Right ventricle myocardium superior (tissue), 1 donor: ENCODE measurements at regions not wholly inside any gene's neighbourhood (a gene's known extent, or its start where the extent isn't known, plus 50 kb on each side); places are given as distances from the start of the nearest gene placed in this dataset.
A peak's percentile ranks its signal among the peaks of the same experiment; 100 is the strongest.

ENCODE experiments used
- ATAC-seq: fragments of 200-7000 bp; cut with Tn5 transposase; one replicate; pipeline ENCODE4 v1.9.1; 2020; ENCODE audit warnings: mild to moderate bottlenecking; ENCODE audit not compliant: poor library complexity
- DNase-seq: peaks from one replicate; pipeline ENCODE4 v3.0.0-alpha.2; 2020
- intact Hi-C: fragments of 100-400 bp; cut with DNase I; formaldehyde crosslinking; loops from one replicate; pipeline ENCODE4 v1.11.2; 2022
- donor health status: DM: no; HTN: yes; CAD: no; lungs with severe emphysema.

DNA sequence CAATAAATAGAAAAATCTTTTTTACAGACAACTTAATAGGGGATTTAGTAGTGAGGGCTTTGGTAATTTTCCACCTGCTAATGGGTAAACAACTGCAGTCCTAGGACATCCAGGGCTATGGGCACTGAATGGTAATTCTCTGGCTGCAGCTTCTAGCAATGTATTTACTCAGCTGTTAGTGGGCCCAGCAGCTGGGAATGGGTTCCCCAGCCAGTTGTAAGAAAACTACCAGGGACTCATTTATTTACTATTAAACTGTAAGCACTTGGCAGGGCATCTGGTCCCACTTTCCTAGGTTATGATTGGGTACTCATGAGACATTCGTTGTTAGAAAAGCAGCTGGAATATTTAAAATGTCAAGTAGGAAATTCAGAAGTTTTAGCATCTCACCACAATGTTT lies 363.8 kb upstream of the TRIB2 start:
- DNase-seq: no peak
- intact Hi-C loops: no loop called here
- no peak for ATAC-seq

DNA sequence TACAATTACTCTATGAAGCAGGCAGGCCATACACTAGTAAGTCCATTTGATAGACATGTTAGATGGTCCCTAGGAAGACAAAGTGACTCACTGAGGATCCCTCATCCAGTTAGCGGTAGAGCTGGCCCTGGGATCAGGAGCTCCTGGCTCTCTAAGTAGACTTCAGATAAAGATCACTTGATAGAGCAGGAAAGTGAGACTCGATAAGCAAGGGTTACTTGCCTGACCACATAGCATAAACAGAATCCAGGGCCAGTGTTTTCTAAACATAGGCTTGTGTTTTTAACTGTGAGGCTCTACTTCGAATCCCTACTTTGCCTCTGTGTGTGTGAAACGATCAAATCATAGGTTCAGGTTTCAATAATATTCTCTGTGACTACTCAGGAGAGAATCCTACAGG lies 355.2 kb upstream of the TRIB2 start:
- intact Hi-C loops: no loop called here
- ATAC-seq (no peak), DNase-seq (no peak)

DNA sequence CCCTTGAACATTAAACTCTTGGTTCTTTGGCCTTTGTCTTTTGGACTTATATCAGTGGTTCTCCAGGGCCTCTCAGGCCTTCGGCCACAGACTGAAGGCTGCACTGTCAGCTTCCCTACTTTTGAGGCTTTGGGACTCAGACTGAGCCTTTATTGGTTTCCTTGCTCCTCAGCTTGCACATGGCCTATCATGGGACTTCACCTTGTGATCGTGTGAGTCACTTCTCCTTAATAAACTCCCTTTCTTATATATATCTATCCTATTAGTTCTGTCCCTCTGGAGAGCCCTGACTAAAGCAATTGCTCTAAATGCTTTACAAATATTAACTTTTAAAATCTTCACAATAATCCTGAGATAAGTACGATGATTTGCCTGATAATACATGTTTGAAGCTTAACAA lies 353.6 kb upstream of the TRIB2 start:
- DNase-seq (no peak), ATAC-seq (no peak)
- intact Hi-C loops: no loop called here

DNA sequence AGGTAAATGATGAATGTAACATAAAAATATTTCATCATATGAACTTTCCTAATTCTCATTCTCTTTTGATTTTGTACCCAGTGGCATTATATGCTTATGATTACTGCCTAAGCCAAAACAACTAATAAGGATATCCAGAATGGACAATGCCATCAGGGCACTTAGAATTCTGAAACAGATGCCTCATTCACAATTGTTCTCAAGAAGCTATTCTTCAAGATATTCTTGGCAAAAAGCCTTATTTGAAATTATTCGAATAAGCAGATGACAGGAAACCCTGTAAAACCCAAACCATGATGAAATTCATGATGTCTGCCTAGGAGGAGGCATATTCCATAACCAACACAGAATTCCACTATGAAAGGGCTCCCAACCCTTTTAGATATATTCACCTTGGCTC lies 353.2 kb upstream of the TRIB2 start:
- intact Hi-C loops: no loop called here
- no peak for DNase-seq
- no peak for ATAC-seq

DNA sequence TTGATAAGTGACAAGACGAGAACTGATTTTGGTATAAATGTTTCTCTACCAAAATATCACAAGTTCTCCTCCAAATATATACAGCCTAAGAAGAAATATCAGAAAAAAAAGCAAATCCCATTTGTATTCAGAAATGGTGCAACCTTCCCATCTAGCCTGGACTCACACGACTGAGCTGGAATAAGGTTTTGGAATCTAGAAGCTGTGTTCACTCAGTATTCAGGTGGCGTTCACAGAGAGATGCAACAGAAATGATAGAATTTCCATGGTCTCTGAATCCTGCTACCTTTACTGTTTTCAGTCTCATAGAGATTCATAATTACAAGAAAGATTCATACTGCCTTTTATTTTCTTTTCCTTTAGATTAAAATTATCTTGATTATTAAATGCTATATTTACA lies 347.2 kb upstream of the TRIB2 start:
- ATAC-seq (no peak), DNase-seq (no peak)
- intact Hi-C loops: no loop called here

DNA sequence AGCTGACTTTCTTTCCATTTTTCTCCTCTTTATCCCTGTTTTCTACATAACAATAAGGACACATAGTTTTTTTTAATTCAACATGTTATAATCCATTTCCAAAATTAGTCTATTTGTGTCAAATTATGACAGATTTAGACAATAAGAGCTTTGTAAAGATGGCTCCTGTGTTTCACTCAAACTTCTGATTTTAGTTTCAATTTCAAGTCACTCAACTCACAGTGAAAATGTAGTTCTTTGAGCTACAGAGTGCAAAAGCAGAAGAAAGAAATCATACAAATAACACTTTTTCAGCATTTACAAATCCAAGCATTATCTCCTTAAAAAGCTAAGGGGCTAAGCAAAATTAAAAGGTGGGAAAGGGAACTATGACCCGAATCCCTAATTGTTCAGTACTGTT lies 340.7 kb upstream of the TRIB2 start:
- no peak for DNase-seq

DNA sequence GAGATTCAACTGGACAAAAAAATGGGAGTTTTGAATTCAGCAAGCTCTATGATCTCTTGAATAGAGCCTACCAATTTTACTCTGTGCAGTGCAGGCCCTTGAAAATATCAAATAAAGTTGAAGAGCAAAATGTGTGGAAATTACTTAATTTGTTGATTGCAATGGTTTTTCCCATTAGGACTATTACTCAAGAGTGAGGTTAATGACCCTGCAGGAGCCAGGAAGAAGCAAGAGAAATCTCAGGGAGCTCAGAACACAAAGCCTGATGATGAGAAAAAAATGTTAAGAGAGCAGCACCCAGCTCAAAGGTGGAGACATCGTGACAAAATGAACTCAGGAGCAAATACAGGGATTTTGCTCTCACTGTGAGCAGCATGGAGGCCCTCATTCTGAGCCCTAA lies 337.6 kb upstream of the TRIB2 start:
- intact Hi-C loops: no loop called here
- ATAC-seq (no peak), DNase-seq (no peak)

More for the DNA sequence above, 340.7 kb upstream of the TRIB2 start:
- intact Hi-C loops: no loop called here
- no peak for ATAC-seq

DNA sequence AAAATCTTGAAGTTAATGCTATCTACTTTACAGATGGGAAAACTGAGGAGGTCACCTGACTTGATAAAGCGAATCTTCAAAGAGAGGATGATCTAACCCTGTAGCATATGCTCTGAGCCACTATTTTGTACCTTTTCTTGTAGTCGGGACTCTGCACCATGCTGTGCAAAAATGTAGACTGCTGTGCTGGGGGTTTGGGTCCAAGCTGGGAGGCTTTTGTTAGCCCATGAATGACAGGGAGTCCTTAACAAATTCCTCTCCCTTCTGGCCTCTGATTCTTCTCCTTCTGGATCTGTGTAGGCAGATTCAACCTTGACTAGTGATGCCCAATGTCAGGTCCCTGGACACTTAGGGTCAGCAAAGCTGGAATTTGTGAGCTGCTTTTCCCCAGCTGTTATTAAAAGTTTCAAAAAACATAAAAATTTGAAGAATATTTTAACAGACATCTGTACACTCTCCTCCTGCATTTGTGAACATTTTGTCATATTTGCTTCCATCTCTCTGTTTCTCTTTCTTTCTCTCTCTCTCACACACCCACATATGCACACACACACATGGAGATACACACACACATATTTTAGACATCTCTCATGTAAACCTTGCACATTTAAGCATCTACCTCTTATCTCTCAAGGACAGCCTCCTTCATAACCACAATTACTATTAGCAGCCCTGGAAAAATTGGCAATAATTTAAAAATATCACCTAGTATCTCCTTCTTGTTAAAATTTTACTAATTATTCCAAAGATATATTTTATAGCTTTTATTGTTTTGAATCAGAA lies 335.0 kb upstream of the TRIB2 start:
- DNase-seq: no peak
- no peak for ATAC-seq
- intact Hi-C loops: no loop called here

DNA sequence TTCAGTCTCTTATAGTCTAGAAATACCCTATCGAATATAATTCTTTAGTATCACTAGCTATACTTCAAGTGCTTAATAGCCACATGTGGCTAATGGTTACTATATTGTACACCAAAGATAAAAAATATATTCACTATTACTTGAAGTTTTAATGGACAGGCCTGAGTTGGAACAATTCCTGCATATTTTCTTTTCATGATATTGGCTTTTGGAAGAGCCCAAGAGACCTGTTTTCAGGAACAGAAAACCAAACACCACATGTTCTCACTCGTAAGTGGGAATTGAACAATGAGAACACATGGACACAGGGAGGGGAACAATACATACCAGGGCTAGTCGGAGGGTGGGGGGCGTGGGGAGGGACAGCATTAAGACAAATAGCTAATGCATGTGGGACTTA lies 334.4 kb upstream of the TRIB2 start:
- intact Hi-C loops: no loop called here
- DNase-seq (no peak), ATAC-seq (no peak)

DNA sequence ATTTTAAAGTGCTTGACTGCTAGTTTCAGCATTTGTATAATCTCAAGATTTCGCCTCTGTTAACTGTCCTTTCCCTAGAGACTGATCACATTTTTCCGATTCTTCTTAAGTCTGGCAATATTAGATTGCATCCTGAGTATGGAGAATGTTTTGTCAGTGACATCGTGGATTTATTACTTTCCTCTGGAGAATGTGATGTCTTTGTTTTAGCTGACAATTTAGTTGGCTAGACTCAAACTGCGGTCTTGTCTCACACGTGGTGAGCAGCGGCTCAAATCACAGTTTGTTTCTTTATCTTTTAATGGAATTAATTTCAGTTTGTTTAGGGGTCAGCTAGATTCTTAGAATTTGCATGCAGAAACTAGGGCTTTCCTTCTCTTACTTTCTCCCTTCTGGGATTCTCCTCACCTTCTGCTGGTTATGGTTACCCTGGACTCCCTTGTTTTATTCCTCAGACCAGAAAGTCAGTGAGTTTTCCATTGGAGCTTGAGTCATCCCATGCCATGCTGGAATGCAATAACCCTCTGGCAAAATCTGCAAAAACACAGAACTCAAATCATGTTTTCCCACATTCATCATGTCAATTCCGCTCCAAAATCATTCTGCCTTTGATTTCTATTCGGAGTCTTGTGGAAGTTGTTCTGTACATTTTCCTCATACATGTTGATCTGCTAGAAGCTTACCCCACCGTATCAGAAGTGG lies 327.2 kb upstream of the TRIB2 start:
- DNase-seq (no peak), ATAC-seq (no peak)
- intact Hi-C loops: no loop called here

DNA sequence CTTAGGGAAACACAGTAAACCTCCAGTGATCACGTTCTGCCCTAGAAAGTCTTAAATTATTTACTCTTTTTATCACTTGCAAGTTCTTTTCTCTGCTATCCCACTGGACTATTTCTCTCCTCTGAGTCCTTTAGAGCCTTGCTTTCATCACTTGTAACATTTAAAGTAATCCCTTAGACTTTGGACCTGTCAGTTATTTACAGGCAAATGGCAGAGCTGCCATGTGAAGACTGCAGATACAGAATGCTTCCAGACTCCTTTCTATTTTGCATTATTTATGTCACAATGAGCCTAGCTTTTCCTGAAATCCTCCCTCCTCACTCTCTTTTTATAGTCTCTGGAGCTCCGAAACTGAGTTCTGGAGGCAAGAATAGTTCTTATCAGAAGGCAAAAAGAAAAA lies 325.6 kb upstream of the TRIB2 start:
- no peak for ATAC-seq
- no peak for DNase-seq
- intact Hi-C loops: no loop called here

DNA sequence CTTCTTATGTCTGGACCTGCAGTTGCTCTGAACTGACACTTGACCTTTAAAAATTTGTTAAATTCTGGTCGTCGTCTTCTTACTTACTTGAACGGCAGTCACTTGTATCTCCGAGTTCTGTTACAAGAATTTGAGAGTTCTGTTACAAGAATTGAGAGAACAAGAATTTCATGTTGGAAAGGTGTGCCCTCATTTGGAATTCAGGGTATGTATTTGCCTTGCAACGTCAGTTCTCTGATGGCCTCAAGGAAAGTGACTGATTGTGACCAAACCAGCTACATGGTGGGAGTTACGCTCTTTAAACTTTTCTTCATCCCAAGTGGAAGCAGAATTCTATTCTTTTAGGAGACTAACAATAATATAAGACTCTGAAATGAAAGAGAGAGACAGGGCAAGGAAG lies 320.0 kb upstream of the TRIB2 start:
- DNase-seq (no peak), ATAC-seq (no peak)
- intact Hi-C loops: no loop called here

DNA sequence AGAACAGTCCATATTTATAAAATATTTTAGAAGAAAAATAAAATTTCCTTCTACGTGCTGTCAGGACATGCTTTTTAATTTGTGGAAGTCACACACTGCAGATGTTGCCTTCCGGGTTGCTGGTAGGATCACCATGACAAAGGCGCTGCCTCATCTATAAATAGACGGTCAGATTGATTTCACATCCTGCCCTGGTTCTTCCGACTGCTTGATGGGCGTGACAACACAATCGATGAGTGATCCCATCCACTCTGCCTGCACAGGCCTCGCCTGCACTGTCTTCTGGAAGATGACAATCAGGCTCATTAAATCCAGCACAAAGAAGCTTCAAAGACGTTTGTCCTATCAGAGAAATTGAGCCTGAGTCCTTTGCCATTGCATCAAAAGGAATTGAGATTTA lies 318.9 kb upstream of the TRIB2 start:
- ATAC-seq (peak; percentile 58), DNase-seq (peak; percentile 41)
- intact Hi-C loops: no loop called here

DNA sequence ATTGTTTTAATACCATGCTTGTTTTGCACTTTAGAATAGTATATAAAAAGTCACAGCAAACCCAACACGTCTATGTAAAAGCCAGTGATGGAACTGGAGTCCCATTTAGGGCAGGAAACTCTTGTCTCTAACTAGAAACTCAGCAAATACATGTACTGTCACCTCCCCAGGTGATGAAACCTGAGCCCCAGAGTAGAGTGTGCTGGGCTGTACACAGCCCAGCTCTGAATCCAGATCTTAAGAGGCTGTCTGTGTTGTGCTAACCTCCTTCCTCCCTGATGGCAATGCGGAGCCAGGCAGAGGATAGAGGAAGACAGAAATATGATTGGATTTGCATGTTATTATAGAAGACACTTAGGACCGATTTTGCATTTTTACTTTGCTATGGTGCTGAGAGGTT lies 317.5 kb upstream of the TRIB2 start:
- ATAC-seq (no peak), DNase-seq (no peak)
- intact Hi-C loops: no loop called here

DNA sequence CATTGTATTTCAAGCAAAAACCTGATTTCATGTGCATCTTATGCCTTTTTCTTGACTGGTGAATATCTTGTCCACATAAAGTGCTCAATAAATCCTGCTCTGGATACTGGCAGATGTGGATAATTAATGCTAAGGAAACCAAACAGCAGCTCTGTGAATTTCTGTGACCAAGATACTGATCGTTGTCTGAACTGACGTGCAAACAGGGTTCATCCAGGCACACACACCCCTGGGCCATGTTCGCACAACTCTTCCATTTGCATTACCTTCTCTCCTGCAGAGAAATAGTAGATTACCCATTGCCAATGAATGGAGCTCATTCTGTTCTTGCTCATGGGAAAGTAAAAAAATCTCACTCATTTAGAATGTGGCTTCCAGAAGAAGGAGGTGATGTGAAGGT lies 316.2 kb upstream of the TRIB2 start:
- intact Hi-C loops: no loop called here
- DNase-seq (no peak), ATAC-seq (no peak)

DNA sequence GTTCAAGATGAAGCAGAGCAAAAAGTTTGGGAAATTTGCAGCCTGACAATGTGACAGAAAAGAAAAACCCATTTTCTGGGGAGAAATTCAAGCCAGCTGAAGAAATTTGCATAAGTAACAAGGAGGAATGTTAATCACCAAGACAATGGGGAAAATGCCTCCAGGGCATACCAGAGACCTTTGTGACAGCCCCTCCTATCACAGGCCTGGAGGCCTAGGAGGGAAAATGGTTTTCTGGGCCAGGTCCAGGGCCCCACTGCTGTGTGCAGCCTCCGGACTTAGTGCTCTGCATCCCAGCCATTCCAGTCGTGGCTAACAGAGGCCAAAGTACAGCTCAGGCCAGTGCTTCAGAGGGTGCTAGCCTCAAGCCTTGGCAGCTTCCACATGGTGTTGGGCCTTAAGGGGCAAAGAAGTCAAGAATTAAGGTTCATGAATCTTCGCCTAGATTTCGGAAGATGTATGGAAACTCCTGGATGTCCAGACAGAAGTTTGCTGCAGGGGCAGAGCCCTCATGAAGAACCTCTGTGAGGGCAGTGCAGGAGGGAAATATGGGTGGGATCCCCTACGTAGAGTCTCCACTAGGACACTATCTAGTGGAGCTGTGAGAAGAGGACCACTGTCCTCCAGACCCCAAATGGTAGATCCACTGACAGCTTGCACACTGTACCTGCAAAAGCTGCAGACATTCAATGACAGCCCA lies 314.1 kb upstream of the TRIB2 start:
- intact Hi-C loops: no loop called here
- ATAC-seq (no peak), DNase-seq (no peak)

DNA sequence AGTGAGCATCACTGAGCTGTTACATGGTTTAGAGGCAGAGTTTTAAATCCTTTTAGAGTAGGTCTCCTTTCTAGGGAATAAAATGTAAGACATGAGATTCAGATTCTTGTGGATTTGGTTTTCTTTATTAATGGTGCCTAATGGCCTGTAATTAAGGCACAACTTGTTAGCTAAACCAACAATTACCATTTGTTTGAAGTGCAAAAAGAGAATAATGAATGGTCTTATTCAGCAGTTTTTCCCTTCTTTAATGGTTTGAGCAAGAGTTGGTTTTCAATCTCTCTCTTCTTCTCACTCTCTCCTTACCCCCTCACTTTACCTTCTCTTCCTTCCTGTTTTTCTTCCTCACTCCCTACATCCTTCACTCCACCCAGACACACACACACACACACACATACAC lies 312.2 kb upstream of the TRIB2 start:
- DNase-seq (no peak), ATAC-seq (no peak)
- intact Hi-C loops: no loop called here

DNA sequence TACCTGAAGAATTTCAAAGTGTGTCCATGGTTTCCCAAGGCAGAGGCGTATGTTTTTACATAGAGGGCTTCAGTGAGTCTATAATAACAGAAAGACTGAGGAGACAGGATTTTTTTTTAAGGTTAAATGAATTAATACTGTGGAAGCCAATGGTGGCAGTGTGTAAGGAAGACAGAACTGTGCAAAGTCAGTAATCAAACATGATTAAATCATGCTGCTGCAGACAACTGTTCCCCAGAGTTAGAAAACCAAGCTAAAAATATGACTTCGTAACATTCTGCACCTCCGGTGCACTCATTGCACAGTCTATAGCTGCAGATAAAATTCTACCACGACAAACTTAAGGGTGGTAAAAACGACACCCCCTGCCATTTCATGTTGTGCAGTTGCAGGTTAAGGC lies 309.6 kb upstream of the TRIB2 start:
- ATAC-seq (no peak), DNase-seq (no peak)
- intact Hi-C loops: no loop called here

DNA sequence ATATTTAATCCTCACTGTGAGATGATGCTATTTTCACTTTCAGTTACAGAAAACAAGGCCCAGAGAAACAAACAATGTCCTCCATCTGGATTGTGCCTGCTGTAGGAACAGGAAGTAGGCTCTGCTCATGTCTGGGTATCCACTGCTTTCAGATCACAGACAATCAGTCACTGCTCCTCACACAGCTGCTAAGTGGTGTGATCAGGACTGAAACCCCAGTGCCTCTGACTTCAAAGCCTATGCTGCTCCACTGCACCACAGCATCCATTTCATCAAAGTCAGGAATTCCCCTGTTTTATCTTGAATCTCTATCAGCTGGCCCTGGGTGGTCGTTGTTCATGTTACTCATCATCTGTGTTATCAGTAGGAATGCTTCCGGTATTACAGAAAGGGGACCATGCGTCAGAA lies 303.8 kb upstream of the TRIB2 start:
- intact Hi-C loops: loop anchor here (10.0 kb wide), 1 partner anchor 592 kb away; no protein-coding TSS in a partner anchor
- no peak for DNase-seq
- no peak for ATAC-seq

DNA sequence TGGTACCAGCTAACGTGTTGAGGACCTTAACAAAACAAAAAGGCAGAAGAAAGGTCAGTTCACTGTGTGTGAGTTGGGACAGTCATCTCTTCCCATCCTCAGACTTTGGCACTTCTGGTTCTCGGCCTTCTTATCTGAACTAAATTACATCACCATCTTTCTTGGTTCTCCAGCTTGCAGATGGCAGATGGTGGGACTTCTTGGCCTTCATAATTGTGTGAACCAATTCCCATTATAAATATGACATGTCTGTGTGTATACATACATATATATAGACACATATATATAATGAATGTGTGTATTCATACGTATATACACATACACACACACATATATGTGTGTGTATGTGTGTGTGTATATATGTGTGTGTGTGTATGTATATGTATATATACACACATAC lies 301.2 kb upstream of the TRIB2 start:
- intact Hi-C loops: loop anchor here (5.0 to 10.0 kb wide), 2 partner anchors 302 to 589 kb away; partner anchors contain the start of gene TRIB2
- no peak for DNase-seq
- ATAC-seq: no peak
